A549 (cell line): ENCODE measurements at regions not wholly inside any gene's neighbourhood (a gene's known extent, or its start where the extent isn't known, plus 50 kb on each side); places are given as distances from the start of the nearest gene placed in this dataset.

Source experiments
- ATAC-seq, 2 experiments: fragments of 200-7000 bp in 1 of 2; fragments of >200 bp in 1 of 2; cut with Nextera tagmentation in 1 of 2; cut with Tn5 transposase in 1 of 2; 3 replicates each; pipeline versions ENCODE4 v1.8.0 to v1.9.1; 2018 to 2020; ENCODE audit warnings: mild to moderate bottlenecking in 1 of 2, moderate library complexity in 1 of 2
- CTCF ChIA-PET: fragments of 300-600 bp; sonication (Branson Sonifier 250); formaldehyde crosslinking; extraction: SDS; loops from one replicate; lab custom pipeline; 2021; ENCODE audit warnings: antibody characterized with exemption, inconsistent platforms; lab: Yijun Ruan, JAX
- POLR2A ChIA-PET: fragments of 350-600 bp; formaldehyde crosslinking; extraction: SDS; loops from one replicate; lab custom pipeline; 2021; ENCODE audit warnings: antibody characterized with exemption, inconsistent platforms; lab: Yijun Ruan, JAX
- DNase-seq, 2 experiments: peaks; one replicate each; pipeline versions ENCODE4 v3.0.0 to v3.0.0-alpha.2; 2011 to 2016; ENCODE audit warnings: low read depth in 1 of 2, low spot score in 1 of 2
- FAIRE-seq: peaks from 2 replicates; lab custom pipeline; 2011; peaks lifted over from hg19 to GRCh38; lab: Jason Lieb, UNC
- H3K27ac ChIP-seq, 2 experiments: fragments of >200 bp; sonication (Bioruptor Twin); formaldehyde crosslinking; 3 replicates each; pipeline ENCODE4 v1.5.1; 2016 to 2017
- H3K4me1 ChIP-seq: fragments of >200 bp; sonication (Bioruptor Twin); formaldehyde crosslinking; 3 replicates; pipeline ENCODE4 v1.6.1; 2016
- H3K4me2 ChIP-seq: fragments of >200 bp; sonication (Bioruptor Twin); formaldehyde crosslinking; 3 replicates; pipeline ENCODE4 v1.6.1; 2016
- H3K4me3 ChIP-seq: fragments of >200 bp; sonication (Bioruptor Twin); formaldehyde crosslinking; 3 replicates; pipeline ENCODE4 v1.5.1; 2016
- H3K9me3 ChIP-seq: fragments of >200 bp; sonication (Bioruptor Twin); formaldehyde crosslinking; 3 replicates; pipeline ENCODE4 v1.6.1; 2016
- BCL3 ChIP-seq: fragments of >200 bp; sonication (Bioruptor Twin); formaldehyde crosslinking; IDR thresholded peaks from 3 replicates; pipeline ENCODE4 v1.6.1; 2016
- CEBPB ChIP-seq, 2 experiments: fragments of >200 bp in 1 of 2; sonication (Bioruptor Twin) in 1 of 2; formaldehyde crosslinking in 1 of 2; IDR thresholded peaks; 2 replicates each; pipeline ENCODE4 v1.6.1; 2012 to 2016
- CHD4 ChIP-seq: fragments of 200-600 bp; sonication (generic); IDR thresholded peaks from 2 replicates; pipeline ENCODE4 v1.6.1; 2016; ENCODE audit warnings: antibody characterized with exemption, mild to moderate bottlenecking, borderline replicate concordance
- EHF ChIP-seq: fragments of 250-450 bp; sonication (Bioruptor Pico); IDR thresholded peaks from 2 replicates; pipeline ENCODE4 v1.5.0; 2020; ENCODE audit warnings: mild to moderate bottlenecking
- EP300 ChIP-seq, 2 experiments: fragments of >200 bp; sonication (Bioruptor Twin); formaldehyde crosslinking; IDR thresholded peaks; 2 replicates in 1 of 2; 3 replicates in 1 of 2; pipeline ENCODE4 v1.6.1; 2016 to 2017
- FOSL2 ChIP-seq, 2 experiments: fragments of 450-650 bp in 1 of 2; fragments of >200 bp in 1 of 2; sonication (Bioruptor Twin) in 1 of 2; formaldehyde crosslinking; IDR thresholded peaks; 2 replicates each; pipeline versions ENCODE4 v1.5.0 to v1.6.1; 2016 to 2020; ENCODE audit warnings: mild to moderate bottlenecking in 1 of 2, moderate library complexity in 1 of 2
- HDAC2 ChIP-seq: fragments of 200-600 bp; sonication (generic); IDR thresholded peaks from 2 replicates; pipeline ENCODE4 v1.6.1; 2016
- HES2 ChIP-seq: fragments of >200 bp; sonication (Bioruptor Twin); formaldehyde crosslinking; IDR thresholded peaks from 2 replicates; pipeline ENCODE4 v1.6.1; 2016
- HOXB13 ChIP-seq: fragments of 250-450 bp; sonication (Bioruptor Pico); IDR thresholded peaks from 2 replicates; pipeline ENCODE4 v1.5.0; 2020; ENCODE audit warnings: low read depth, mild to moderate bottlenecking, moderate library complexity
- HOXB5 ChIP-seq: fragments of 250-450 bp; sonication (Bioruptor Pico); IDR thresholded peaks from 2 replicates; pipeline ENCODE4 v1.5.0; 2020; ENCODE audit warnings: mild to moderate bottlenecking, moderate library complexity
- MAX ChIP-seq: IDR thresholded peaks from 2 replicates; pipeline ENCODE4 v1.6.1; 2012
- MAZ ChIP-seq: fragments of 150-350 bp; IDR thresholded peaks from 2 replicates; pipeline ENCODE4 v1.6.1; 2014; ENCODE audit warnings: antibody characterized with exemption, low read depth, low read length, borderline replicate concordance
- NR3C1 ChIP-seq: fragments of >200 bp; sonication (Bioruptor Twin); formaldehyde crosslinking; IDR thresholded peaks from 3 replicates; pipeline ENCODE4 v1.6.1; 2017
- POLR2A ChIP-seq: IDR thresholded peaks from 2 replicates; pipeline ENCODE4 v1.6.1; 2012; ENCODE audit warnings: mild to moderate bottlenecking, low read length
- POLR2AphosphoS2 ChIP-seq: conservative IDR thresholded peaks from 2 replicates; pipeline ENCODE4 v1.6.1; 2012; ENCODE audit warnings: low read length, improper control_type of control experiment, inconsistent platforms
- RFX5 ChIP-seq: fragments of 450-650 bp; IDR thresholded peaks from 2 replicates; pipeline ENCODE4 v1.7.1; 2014; ENCODE audit warnings: antibody characterized with exemption, mild to moderate bottlenecking, moderate library complexity
- RNF2 ChIP-seq: fragments of 200-600 bp; sonication (generic); IDR thresholded peaks from 2 replicates; pipeline ENCODE4 v1.6.1; 2016; ENCODE audit warnings: low read depth, mild to moderate bottlenecking, antibody characterized with exemption, moderate library complexity, borderline replicate concordance
- SMC3 ChIP-seq: fragments of >200 bp; sonication (Bioruptor Twin); formaldehyde crosslinking; IDR thresholded peaks from 3 replicates; pipeline ENCODE4 v1.6.1; 2018; ENCODE audit warnings: inconsistent platforms
- SREBF2 ChIP-seq: fragments of 450-650 bp; IDR thresholded peaks from 2 replicates; pipeline ENCODE4 v1.6.1; 2014; ENCODE audit warnings: mild to moderate bottlenecking, moderate library complexity
- ZC3H11A ChIP-seq: fragments of 450-650 bp; IDR thresholded peaks from 2 replicates; pipeline ENCODE4 v1.6.1; 2014; ENCODE audit warnings: antibody characterized with exemption, mild to moderate bottlenecking
- ZFP36 ChIP-seq: fragments of 450-650 bp; IDR thresholded peaks from 2 replicates; pipeline ENCODE4 v1.6.1; 2014; ENCODE audit warnings: borderline replicate concordance; ENCODE audit not compliant: partially characterized antibody
- ZNF302 ChIP-seq: fragments of 250-450 bp; sonication (Bioruptor Pico); IDR thresholded peaks from 2 replicates; pipeline ENCODE4 v1.9.0; 2021; ENCODE audit warnings: inconsistent platforms, mild to moderate bottlenecking, moderate library complexity
- ZSCAN20 ChIP-seq: fragments of 250-450 bp; sonication (Bioruptor Pico); IDR thresholded peaks from 2 replicates; pipeline ENCODE4 v1.8.0; 2022; ENCODE audit warnings: mild to moderate bottlenecking, moderate library complexity
- WGBS: methylation state at CpG from one replicate; pipeline ENCODE4 v1.1.6; 2017; ENCODE audit errors: missing lambda C conversion rate; 5-methylcytosine and 5-hydroxymethylcytosine counted together

GRCh38 chr1:208917281-208917680 is 666.2 kb upstream of the CAMK1G start:
- Histone ChIP-seq H3K4me2 (no peak overlapping the region), H3K4me3 (no peak overlapping the region), H3K27ac (no peak overlapping the region), H3K4me1 (peaks cover 3% of the 10 kb centered on the region; the same call in 1 of the 3 replicates)
- ChIA-PET CTCF (no interaction called here), POLR2A (no interaction called here)
- ATAC-seq (no peak), FAIRE-seq (no peak), DNase-seq (no peak)
- 8% methylated on average over 5 of the region's 5 CpGs for WGBS
- TF ChIP-seq ZSCAN20 (CRISPR knock-in tag) (no peak), POLR2AphosphoS2 (no peak), ZC3H11A (no peak), HOXB13 (CRISPR knock-in tag) (no peak), HOXB5 (no peak), CHD4 (no peak), MAX (no peak), FOSL2 (IDR thresholded peaks at IDR 0.05) (no peak), FOSL2 (CRISPR knock-in tag; IDR thresholded peaks at IDR 0.05) (no peak), NR3C1 (no peak), MAZ (no peak), RNF2 (no peak), RFX5 (no peak), HES2 (no peak), POLR2A (no peak), ZFP36 (no peak)
- TF ChIP-seq, all 56 proteins: peak for 0
- no peaks in the 10 kb centered on the region for H3K9me3 ChIP-seq

- TF ChIP-seq MAX (no peak), SREBF2 (no peak), ZNF302 (CRISPR knock-in tag) (no peak), RNF2 (no peak), FOSL2 (IDR thresholded peaks at IDR 0.05) (no peak), FOSL2 (CRISPR knock-in tag; IDR thresholded peaks at IDR 0.05) (no peak), HDAC2 (no peak), EP300 (IDR thresholded peaks at IDR 0.05) (no peak), EHF (no peak), POLR2A (no peak), BCL3 (no peak), CEBPB (IDR thresholded peaks at IDR 0.05) (no peak)
- CTCF ChIA-PET = no interaction called here
Observed at GRCh38 chr1:208917723-208918122, 665.8 kb upstream of the CAMK1G start.

GRCh38 chr1:208918160-208918559 is 665.4 kb upstream of the CAMK1G start:
- H3K27ac ChIP-seq = no peak overlapping the region
- H3K4me2 ChIP-seq = no peak overlapping the region
- TF ChIP-seq EHF = no peak
- TF ChIP-seq EP300 (IDR thresholded peaks at IDR 0.05) = no peak
- TF ChIP-seq RNF2 = no peak
- TF ChIP-seq POLR2AphosphoS2 = no peak
- no peak for TF ChIP-seq SMC3
- no peak for TF ChIP-seq HOXB13 (CRISPR knock-in tag)
- TF ChIP-seq ZC3H11A = no peak
- no peak for TF ChIP-seq HOXB5
- no peak for TF ChIP-seq SREBF2
- TF ChIP-seq, all 56 proteins: peak for 0
- no peak for DNase-seq
- no peak overlapping the region for H3K4me3 ChIP-seq
- ChIA-PET CTCF (no interaction called here), POLR2A (no interaction called here)
- ATAC-seq = no peak
- no peaks in the 10 kb centered on the region for H3K9me3 ChIP-seq
- FAIRE-seq = no peak
- peaks cover 3% of the 10 kb centered on the region; the same call in 1 of the 3 replicates for H3K4me1 ChIP-seq

More at GRCh38 chr1:208917723-208918122, 665.8 kb upstream of the CAMK1G start:
- 5% methylated on average over 3 of the region's 3 CpGs for WGBS
- DNase-seq (no peak), FAIRE-seq (no peak), ATAC-seq (no peak)
- H3K4me1 ChIP-seq = peaks cover 3% of the 10 kb centered on the region; the same call in 1 of the 3 replicates
- no peak overlapping the region for H3K27ac ChIP-seq
- POLR2A ChIA-PET = no interaction called here
- H3K4me3 ChIP-seq = no peak overlapping the region
- H3K9me3 ChIP-seq = no peaks in the 10 kb centered on the region
- H3K4me2 ChIP-seq = no peak overlapping the region
